ENCODE measurements at regions not wholly inside any gene's neighbourhood (a gene's known extent, or its start where the extent isn't known, plus 50 kb on each side); places are given as distances from the start of the nearest gene placed in this dataset.

- Histone ChIP-seq H3K36me3 (replicated peaks in 1 of 2; ENCODE audit: control insufficient read depth in 1 of 2, insufficient read depth in 2 of 2, low read length in 2 of 2) (no peaks in the 10 kb centered on the region), H4K20me1 (ENCODE audit: insufficient read depth, low read length) (no peaks in the 10 kb centered on the region), H3K27me3 (ENCODE audit: control insufficient read depth in 2 of 2, insufficient read depth in 2 of 2, low read length in 2 of 2) (no peaks in the 10 kb centered on the region), H3K4me2 (replicated peaks; ENCODE audit: extremely low read depth, low read length, poor library complexity, severe bottlenecking) (no peak overlapping the region), H3K27ac (ENCODE audit: low read depth in 1 of 2, low read length in 2 of 2) (no peak overlapping the region), H3K9ac (ENCODE audit: insufficient read depth, low read length, poor library complexity, severe bottlenecking) (no peak overlapping the region), H3K9me3 (replicated peaks in 1 of 2; ENCODE audit: control insufficient read depth in 1 of 2, insufficient read depth in 1 of 2, low read length in 2 of 2) (no peaks in the 10 kb centered on the region), H3K79me2 (ENCODE audit: insufficient read depth, low read length) (no peaks in the 10 kb centered on the region), H3K4me3 (replicated peaks in 1 of 3; ENCODE audit: low read depth in 2 of 3, low read length in 3 of 3) (no peak overlapping the region), H2AFZ (ENCODE audit: insufficient read depth, low read depth, low read length, poor library complexity, severe bottlenecking) (no peak overlapping the region), H3K4me1 (ENCODE audit: control insufficient read depth in 1 of 2, insufficient read depth in 2 of 2, low read length in 2 of 2) (no peaks in the 10 kb centered on the region)
- 89% methylated on average over 3 of the region's 4 CpGs for WGBS (ENCODE audit: insufficient coverage)
- H3K27me3 Mint-ChIP-seq (ENCODE audit: low read depth in 3 of 3): peaks cover 0 to 2% (median 2%) of the 10 kb centered on the region in 3 donors
- no peaks in the 10 kb centered on the region for H3K36me3 Mint-ChIP-seq
- H3K4me1 Mint-ChIP-seq: peaks cover 2% of the 10 kb centered on the region
- TF ChIP-seq CTCF (IDR thresholded peaks at IDR 0.05): no peak
- intact Hi-C loops (cut with micrococcal nuclease): no loop called here
- no peak overlapping the region for H3K4me3 Mint-ChIP-seq
- H3K27ac Mint-ChIP-seq: no peak overlapping the region
- peaks cover 0 to 5% (median 0%) of the 10 kb centered on the region in 7 donors for H3K9me3 Mint-ChIP-seq
- DNase-seq: no peak
Observed at GRCh38 chr10:29916669-29917068, 142.7 kb downstream of the JCAD start.

GRCh38 chr10:29914986-29915785, 144.2 kb downstream of the JCAD start:
- Histone ChIP-seq H4K20me1 (ENCODE audit: insufficient read depth, low read length) (no peaks in the 10 kb centered on the region), H3K79me2 (ENCODE audit: insufficient read depth, low read length) (no peaks in the 10 kb centered on the region), H3K4me3 (replicated peaks in 1 of 3; ENCODE audit: low read depth in 2 of 3, low read length in 3 of 3) (no peak overlapping the region), H3K27me3 (ENCODE audit: control insufficient read depth in 2 of 2, insufficient read depth in 2 of 2, low read length in 2 of 2) (no peaks in the 10 kb centered on the region), H3K36me3 (replicated peaks in 1 of 2; ENCODE audit: control insufficient read depth in 1 of 2, insufficient read depth in 2 of 2, low read length in 2 of 2) (no peaks in the 10 kb centered on the region), H3K4me1 (ENCODE audit: control insufficient read depth in 1 of 2, insufficient read depth in 2 of 2, low read length in 2 of 2) (no peaks in the 10 kb centered on the region), H3K9me3 (replicated peaks in 1 of 2; ENCODE audit: control insufficient read depth in 1 of 2, insufficient read depth in 1 of 2, low read length in 2 of 2) (no peaks in the 10 kb centered on the region), H3K4me2 (replicated peaks; ENCODE audit: extremely low read depth, low read length, poor library complexity, severe bottlenecking) (no peak overlapping the region), H3K9ac (ENCODE audit: insufficient read depth, low read length, poor library complexity, severe bottlenecking) (no peak overlapping the region), H3K27ac (ENCODE audit: low read depth in 1 of 2, low read length in 2 of 2) (no peak overlapping the region), H2AFZ (ENCODE audit: insufficient read depth, low read depth, low read length, poor library complexity, severe bottlenecking) (no peak overlapping the region)
- intact Hi-C loops (cut with micrococcal nuclease): no loop called here
- H3K4me3 Mint-ChIP-seq: no peak overlapping the region
- no peaks in the 10 kb centered on the region for H3K36me3 Mint-ChIP-seq
- H3K27me3 Mint-ChIP-seq (ENCODE audit: low read depth in 3 of 3): peaks cover 0 to 3% (median 2%) of the 10 kb centered on the region in 3 donors
- H3K9me3 Mint-ChIP-seq: peaks cover 0 to 9% (median 3%) of the 10 kb centered on the region in 7 donors
- DNase-seq: no peak
- H3K27ac Mint-ChIP-seq: no peak overlapping the region
- 86% methylated on average over 2 of the region's 3 CpGs for WGBS (ENCODE audit: insufficient coverage)
- TF ChIP-seq CTCF (IDR thresholded peaks at IDR 0.05): no peak
- peaks cover 2% of the 10 kb centered on the region for H3K4me1 Mint-ChIP-seq

Data from CD14-positive monocyte (primary cell).